Neuronal stem cell (in vitro differentiated cells): ENCODE measurements at regions not wholly inside any gene's neighbourhood (a gene's known extent, or its start where the extent isn't known, plus 50 kb on each side); places are given as distances from the start of the nearest gene placed in this dataset.

Source experiments
- DNase-seq: peaks from one replicate; pipeline ENCODE4 v3.0.0-alpha.2; 2013; ENCODE audit warnings: low spot score
- H2AFZ ChIP-seq: one replicate; pipeline ENCODE4 v1.6.1; 2013; ENCODE audit warnings: mild to moderate bottlenecking, low read length, inconsistent platforms
- H2AK5ac ChIP-seq: 2 replicates; pipeline ENCODE4 v1.6.1; 2013; ENCODE audit warnings: low read depth, mild to moderate bottlenecking, inconsistent platforms, low read length, moderate library complexity, mixed read lengths
- H2BK120ac ChIP-seq: 2 replicates; pipeline ENCODE4 v1.6.1; 2013; ENCODE audit warnings: low read depth, mild to moderate bottlenecking, inconsistent platforms, low read length, moderate library complexity, mixed read lengths
- H2BK12ac ChIP-seq: one replicate; pipeline ENCODE4 v1.6.1; 2013; ENCODE audit warnings: low read length, inconsistent platforms
- H2BK15ac ChIP-seq: 2 replicates; pipeline ENCODE4 v1.6.1; 2013; ENCODE audit warnings: mild to moderate bottlenecking, low read length, inconsistent platforms, mixed read lengths
- H2BK5ac ChIP-seq: one replicate; pipeline ENCODE4 v1.6.1; 2013; ENCODE audit warnings: inconsistent platforms, mild to moderate bottlenecking, low read length, moderate library complexity
- H3K14ac ChIP-seq: one replicate; pipeline ENCODE4 v1.6.1; 2013; ENCODE audit warnings: low read length, inconsistent platforms
- H3K18ac ChIP-seq: 2 replicates; pipeline ENCODE4 v1.6.1; 2013; ENCODE audit warnings: low read length, inconsistent platforms
- H3K23ac ChIP-seq: 2 replicates; pipeline ENCODE4 v1.6.1; 2013; ENCODE audit warnings: low read depth, mild to moderate bottlenecking, mixed read lengths, low read length, inconsistent platforms; ENCODE audit not compliant: poor library complexity
- H3K27ac ChIP-seq: replicated peaks from 3 replicates; pipeline ENCODE4 v1.5.1; 2013; ENCODE audit warnings: low read length, inconsistent platforms
- H3K27me3 ChIP-seq, 3 experiments: 2 replicates each; pipeline ENCODE4 v1.6.1; 2013; ENCODE audit warnings: low read length in 3 of 3, mild to moderate bottlenecking in 2 of 3, inconsistent platforms in 1 of 3, low read depth in 1 of 3, mixed read lengths in 1 of 3, moderate library complexity in 1 of 3; ENCODE audit not compliant: control insufficient read depth in 3 of 3, insufficient read depth in 3 of 3
- H3K36me3 ChIP-seq, 2 donors: replicated peaks in 1 of 2; 2 replicates each; pipeline ENCODE4 v1.6.1; 2013; ENCODE audit warnings: low read length in 2 of 2; ENCODE audit not compliant: control insufficient read depth in 2 of 2, insufficient read depth in 2 of 2
- H3K4ac ChIP-seq: 2 replicates; pipeline ENCODE4 v1.6.1; 2013; ENCODE audit warnings: inconsistent platforms, mild to moderate bottlenecking, low read length, moderate library complexity
- H3K4me1 ChIP-seq, 2 donors: 1 replicate in 1 of 2; 2 replicates in 1 of 2; pipeline ENCODE4 v1.6.1; 2013; ENCODE audit warnings: low read length in 2 of 2, low read depth in 1 of 2; ENCODE audit not compliant: control insufficient read depth in 2 of 2, insufficient read depth in 1 of 2
- H3K4me2 ChIP-seq: one replicate; pipeline ENCODE4 v1.6.1; 2013; ENCODE audit warnings: mild to moderate bottlenecking, low read length, inconsistent platforms; ENCODE audit not compliant: insufficient read depth, poor library complexity, severe bottlenecking
- H3K4me3 ChIP-seq, 2 donors: 2 replicates each; pipeline ENCODE4 v1.5.1; 2013; ENCODE audit warnings: low read length in 2 of 2, mild to moderate bottlenecking in 2 of 2, inconsistent platforms in 1 of 2, moderate library complexity in 1 of 2
- H3K79me1 ChIP-seq: one replicate; pipeline ENCODE4 v1.6.1; 2013; ENCODE audit warnings: low read depth, mild to moderate bottlenecking, inconsistent platforms, low read length, moderate library complexity
- H3K9ac ChIP-seq: one replicate; pipeline ENCODE4 v1.6.1; 2013; ENCODE audit warnings: mild to moderate bottlenecking, low read depth, low read length, inconsistent platforms; ENCODE audit not compliant: poor library complexity
- H3K9me3 ChIP-seq, 2 donors: replicated peaks in 1 of 2; 2 replicates each; pipeline versions ENCODE3 to v1.6.1; 2013; ENCODE audit warnings: low read length in 2 of 2, mild to moderate bottlenecking in 2 of 2, inconsistent platforms in 1 of 2, low read depth in 1 of 2, mixed read lengths in 1 of 2, moderate library complexity in 1 of 2; ENCODE audit not compliant: control insufficient read depth in 2 of 2, insufficient read depth in 1 of 2
- H4K8ac ChIP-seq: one replicate; pipeline ENCODE4 v1.6.1; 2013; ENCODE audit warnings: low read depth, mild to moderate bottlenecking, inconsistent platforms, low read length, moderate library complexity
- H4K91ac ChIP-seq: one replicate; pipeline ENCODE4 v1.6.1; 2013; ENCODE audit warnings: low read length, low read depth, mild to moderate bottlenecking, inconsistent platforms; ENCODE audit not compliant: poor library complexity
- WGBS, 2 donors: extraction: QIAGEN DNeasy Blood & Tissue Kit; methylation state at CpG; one replicate each; pipeline ENCODE4 v1.1.7; 2013; ENCODE audit warnings: missing lambda C conversion rate in 2 of 2, mixed read lengths in 1 of 2; ENCODE audit not compliant: insufficient read length in 2 of 2, insufficient replicate concordance in 1 of 2; ENCODE audit errors: extremely low coverage in 2 of 2; 5-methylcytosine and 5-hydroxymethylcytosine counted together

GRCh38 chr1:239269706-239270105, 116.7 kb upstream of the CHRM3 start:
- Histone ChIP-seq H3K4me2 (no peak overlapping the region), H3K9ac (no peak overlapping the region), H3K4ac (no peak overlapping the region), H3K79me1 (no peaks in the 10 kb centered on the region), H3K36me3 (no peaks in the 10 kb centered on the region), H2AFZ (no peak overlapping the region), H2BK15ac (no peak overlapping the region), H3K4me3 (no peak overlapping the region), H3K18ac (no peak overlapping the region), H2BK5ac (no peak overlapping the region), H4K8ac (no peak overlapping the region), H3K14ac (no peak overlapping the region), H2AK5ac (no peak overlapping the region), H3K27ac (no peak overlapping the region), H2BK120ac (no peak overlapping the region), H2BK12ac (no peak overlapping the region), H3K9me3 (no peaks in the 10 kb centered on the region), H4K91ac (no peak overlapping the region), H3K27me3 (no peaks in the 10 kb centered on the region), H3K23ac (no peak overlapping the region), H3K4me1 (no peaks in the 10 kb centered on the region)
- WGBS, 2 donors = no CpG with 5 or more reads among the region's 4 CpGs
- no peak for DNase-seq

GRCh38 chr1:239268941-239269340, 117.4 kb upstream of the CHRM3 start:
- Histone ChIP-seq H3K9me3 (no peaks in the 10 kb centered on the region), H3K4ac (no peak overlapping the region), H3K79me1 (no peaks in the 10 kb centered on the region), H3K36me3 (no peaks in the 10 kb centered on the region), H2AK5ac (no peak overlapping the region), H3K4me3 (no peak overlapping the region), H3K4me1 (no peaks in the 10 kb centered on the region), H2BK15ac (no peak overlapping the region), H4K91ac (no peak overlapping the region), H3K14ac (no peak overlapping the region), H3K9ac (no peak overlapping the region), H3K18ac (no peak overlapping the region), H3K4me2 (no peak overlapping the region), H2BK120ac (no peak overlapping the region), H4K8ac (no peak overlapping the region), H3K23ac (no peak overlapping the region), H3K27ac (no peak overlapping the region), H2AFZ (no peak overlapping the region), H2BK12ac (no peak overlapping the region), H2BK5ac (no peak overlapping the region), H3K27me3 (no peaks in the 10 kb centered on the region)
- no peak for DNase-seq
- no CpG with 5 or more reads among the region's 4 CpGs for WGBS, 2 donors

- Histone ChIP-seq H2BK120ac (no peak overlapping the region), H3K27ac (no peak overlapping the region), H2BK15ac (no peak overlapping the region), H4K8ac (no peak overlapping the region), H2BK5ac (no peak overlapping the region), H3K27me3 (no peaks in the 10 kb centered on the region), H3K23ac (no peak overlapping the region), H3K4me2 (no peak overlapping the region), H3K4me3 (no peak overlapping the region), H3K79me1 (no peaks in the 10 kb centered on the region), H3K36me3 (no peaks in the 10 kb centered on the region), H3K18ac (no peak overlapping the region), H3K4ac (no peak overlapping the region), H3K4me1 (no peaks in the 10 kb centered on the region), H3K9me3 (no peaks in the 10 kb centered on the region), H4K91ac (no peak overlapping the region), H3K9ac (no peak overlapping the region), H2AFZ (no peak overlapping the region), H3K14ac (no peak overlapping the region), H2AK5ac (no peak overlapping the region), H2BK12ac (no peak overlapping the region)
- DNase-seq = no peak
- no CpG with 5 or more reads among the region's 6 CpGs for WGBS, 2 donors
These were observed 118.4 kb upstream of the CHRM3 start for GRCh38 chr1:239268007-239268406.

GRCh38 chr1:239263801-239264200, 122.6 kb upstream of the CHRM3 start:
- Histone ChIP-seq H3K4me3 (no peak overlapping the region), H3K9me3 (no peaks in the 10 kb centered on the region), H3K14ac (no peak overlapping the region), H3K27ac (no peak overlapping the region), H3K23ac (no peak overlapping the region), H2BK12ac (no peak overlapping the region), H3K36me3 (no peaks in the 10 kb centered on the region), H2BK15ac (no peak overlapping the region), H3K4me1 (no peaks in the 10 kb centered on the region), H3K18ac (no peak overlapping the region), H4K91ac (no peak overlapping the region), H2BK5ac (no peak overlapping the region), H3K27me3 (no peaks in the 10 kb centered on the region), H2AK5ac (no peak overlapping the region), H3K79me1 (no peaks in the 10 kb centered on the region), H2AFZ (no peak overlapping the region), H4K8ac (no peak overlapping the region), H2BK120ac (no peak overlapping the region), H3K4ac (no peak overlapping the region), H3K4me2 (no peak overlapping the region), H3K9ac (no peak overlapping the region)
- no peak for DNase-seq
- no CpG with 5 or more reads among the region's 5 CpGs for WGBS, 2 donors
